ENCODE measurements at regions not wholly inside any gene's neighbourhood (a gene's known extent, or its start where the extent isn't known, plus 50 kb on each side); places are given as distances from the start of the nearest gene placed in this dataset.
"Not testable (repeated sequence)": the region's sequence is repeated elsewhere in the genome, so short reads cannot be mapped to it uniquely, and the experiment has no call there.

DNA sequence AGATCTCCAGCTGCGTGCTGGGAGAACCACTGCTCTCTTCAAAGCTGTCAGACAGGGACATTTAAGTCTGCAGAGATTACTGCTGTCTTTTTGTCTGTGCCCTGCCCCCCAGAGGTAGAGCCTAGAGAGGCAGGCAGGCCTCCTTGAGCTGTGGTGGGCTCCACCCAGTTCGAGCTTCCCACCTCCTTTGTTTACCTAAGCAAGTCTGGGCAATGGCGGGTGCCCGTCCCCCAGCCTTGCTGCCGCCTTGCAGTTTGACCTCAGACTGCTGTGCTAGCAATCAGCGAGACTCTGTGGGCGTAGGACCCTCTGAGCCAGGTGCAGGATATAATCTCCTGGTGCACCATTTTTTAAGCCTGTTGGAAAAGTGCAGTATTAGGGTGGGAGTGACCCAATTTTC, 128.6 kb downstream of the ACTR3 start:
- DNase-seq = not testable (repeated sequence)

DNA sequence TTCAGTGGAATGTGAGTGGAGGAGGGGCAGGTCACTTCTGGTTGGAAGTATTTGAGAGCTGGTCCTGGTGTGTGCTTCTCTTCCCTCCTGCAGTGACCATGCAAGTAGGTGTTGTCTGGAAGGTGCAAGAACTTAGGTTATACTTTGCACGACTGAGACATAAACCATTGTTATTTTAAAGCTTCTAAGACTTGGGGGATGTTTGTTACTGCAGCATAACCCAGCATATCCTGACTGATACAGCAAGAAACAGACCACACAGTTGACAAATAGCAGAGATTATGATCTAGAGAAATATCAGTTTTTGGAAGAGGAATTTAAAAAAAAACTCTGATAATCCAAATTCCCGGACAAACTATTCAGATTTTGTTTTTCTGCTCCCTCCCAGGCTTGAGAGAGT, 130.8 kb downstream of the ACTR3 start:
- no peak for DNase-seq

DNA sequence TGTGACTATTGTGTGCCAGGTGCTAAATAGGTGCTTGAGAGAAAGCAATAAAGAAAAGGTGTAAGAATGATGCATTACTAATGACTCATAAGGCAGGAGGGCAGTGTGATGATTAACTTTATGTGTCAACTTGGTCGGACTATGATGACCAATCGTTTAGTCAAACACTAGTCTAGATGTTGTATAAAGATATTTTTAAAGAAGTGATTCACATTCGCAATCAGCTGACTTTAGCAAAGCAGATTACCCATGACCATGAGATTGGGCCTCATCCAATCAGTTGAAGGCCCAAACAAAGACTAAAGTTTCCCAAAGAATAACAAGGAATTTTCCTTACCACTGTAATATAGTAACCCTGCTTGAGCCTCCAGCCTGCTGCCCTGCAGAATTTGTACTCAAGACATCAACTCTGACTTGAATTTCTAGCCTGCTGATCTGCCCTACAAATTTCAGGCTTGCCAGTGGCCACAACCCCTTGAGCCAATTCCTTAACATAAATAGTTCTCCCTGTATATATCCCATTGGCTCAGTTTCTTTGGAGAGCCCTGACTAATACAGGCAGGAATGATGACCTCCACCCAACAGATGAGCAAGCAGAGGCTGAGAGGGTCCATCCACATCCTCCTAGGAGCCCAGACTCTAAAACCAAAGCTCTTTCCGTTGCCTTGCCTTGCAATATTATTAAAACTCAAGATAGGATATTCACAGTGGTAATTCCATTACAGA, 132.6 kb downstream of the ACTR3 start:
- no peak for DNase-seq

DNA sequence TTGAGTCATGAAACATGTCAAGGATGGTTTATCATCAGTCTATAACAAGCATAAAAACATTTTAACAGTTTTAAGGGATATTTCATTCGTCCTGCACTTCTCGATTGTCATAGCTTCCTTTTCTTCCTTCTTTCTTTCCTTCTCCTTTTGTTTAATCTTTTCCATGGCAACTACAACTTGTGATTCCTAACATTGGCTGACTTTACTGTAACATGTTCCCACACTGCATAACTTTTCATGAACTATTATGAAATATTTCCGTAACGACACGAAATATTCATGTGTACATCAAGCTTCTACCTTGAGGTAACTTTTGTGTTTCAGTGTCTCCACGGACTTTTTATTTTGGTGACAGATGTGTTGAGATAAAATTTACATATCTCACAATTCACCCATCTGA, 134.4 kb downstream of the ACTR3 start:
- DNase-seq = no peak

DNA sequence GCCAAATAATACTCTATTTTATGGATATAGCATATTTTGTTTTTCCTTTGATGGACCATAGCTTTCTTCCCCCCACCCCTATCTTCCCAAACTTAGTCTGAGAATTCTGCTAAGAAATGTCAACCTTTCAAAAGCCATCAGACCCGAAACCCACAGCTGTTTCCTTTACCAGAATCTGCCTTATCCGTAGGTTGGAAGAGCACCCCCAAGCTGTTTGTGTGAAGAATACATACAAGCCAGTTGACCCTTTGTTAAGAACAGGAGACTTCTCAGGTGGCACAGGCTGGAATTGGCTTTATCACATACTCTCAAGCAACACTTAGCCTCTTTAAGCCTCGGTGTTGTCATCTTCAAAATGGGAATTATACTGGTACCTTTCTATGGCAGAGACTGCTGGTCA, 135.1 kb downstream of the ACTR3 start:
- no peak for DNase-seq

DNA sequence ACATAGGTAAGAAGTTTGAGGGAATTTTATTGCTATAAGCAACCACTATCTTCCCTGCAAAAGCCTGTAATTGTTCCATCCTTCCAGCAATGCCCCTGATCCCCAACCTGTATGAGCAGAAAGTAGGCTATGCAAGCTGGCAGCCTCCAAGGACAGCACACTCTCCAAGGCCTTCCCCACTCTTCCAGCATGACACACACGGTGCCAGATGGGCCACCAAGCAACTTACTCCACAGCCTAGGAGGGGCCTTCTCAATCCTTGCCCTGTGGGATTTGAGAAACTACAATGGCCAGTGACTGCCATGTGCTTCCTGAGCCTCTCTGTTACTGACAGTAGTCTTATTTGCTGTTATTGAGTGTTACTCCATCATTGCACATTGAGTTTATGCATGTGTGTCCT, 137.5 kb downstream of the ACTR3 start:
- DNase-seq = no peak

DNA sequence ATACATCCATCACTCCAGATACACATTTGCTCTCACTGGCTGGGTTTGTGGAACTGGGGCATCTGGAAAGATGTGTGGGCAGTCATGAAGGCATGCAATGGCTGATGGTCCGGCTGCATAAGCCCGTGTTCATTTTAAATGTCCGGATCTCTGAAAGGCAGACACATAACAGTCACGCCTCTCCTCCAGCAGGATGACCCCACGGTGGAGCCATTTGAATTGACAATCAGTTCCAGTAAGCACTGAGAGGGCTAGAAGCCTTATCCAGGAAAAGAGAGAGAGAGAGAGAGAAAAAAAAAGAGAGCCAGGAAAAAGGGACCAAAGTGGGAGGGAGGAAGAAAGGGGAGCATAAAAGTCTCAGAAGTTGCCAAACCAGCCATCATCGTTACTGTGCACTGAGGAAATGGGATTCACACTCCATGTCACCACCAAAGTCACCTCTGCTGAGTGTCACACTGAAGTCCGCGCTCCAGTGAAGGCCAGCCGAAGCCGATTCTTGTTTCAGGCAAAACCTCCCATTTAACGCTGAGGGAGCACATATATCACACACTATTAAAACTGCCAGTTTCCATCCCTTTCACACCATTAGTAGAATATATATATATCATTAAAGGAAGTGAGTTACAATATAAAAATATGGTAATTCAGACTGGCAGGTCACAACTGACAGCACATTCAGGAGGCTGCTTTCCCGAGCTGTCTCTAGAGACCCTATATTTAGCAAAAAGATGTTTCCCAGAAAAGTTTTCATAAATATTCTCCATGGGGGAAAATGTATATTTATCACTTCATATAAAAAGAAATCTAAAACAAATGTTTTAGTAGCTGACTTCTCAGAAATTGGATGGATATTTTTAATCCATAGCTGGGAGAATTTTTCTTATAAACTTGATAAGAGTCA, 142.0 kb downstream of the ACTR3 start:
- no peak for DNase-seq

DNA sequence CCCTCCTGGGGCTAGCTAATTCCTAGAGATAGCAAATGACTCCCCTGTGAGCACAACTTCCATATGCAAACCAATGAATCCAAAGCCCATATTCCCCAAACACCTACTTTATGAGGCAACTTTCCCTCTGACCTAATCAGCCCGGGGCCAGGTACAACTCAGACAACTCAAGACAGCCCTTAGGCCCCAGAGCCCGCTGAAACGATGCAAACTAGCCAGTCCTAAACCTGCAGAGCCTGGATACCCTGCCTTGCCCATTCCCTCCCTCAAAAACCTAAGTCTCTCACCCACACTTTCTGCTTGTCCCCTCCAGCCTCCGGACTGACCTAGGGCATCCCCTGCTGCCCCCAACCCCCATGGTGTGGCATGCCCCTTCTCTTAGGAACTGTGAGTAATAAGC, 142.8 kb downstream of the ACTR3 start:
- DNase-seq = no peak

DNA sequence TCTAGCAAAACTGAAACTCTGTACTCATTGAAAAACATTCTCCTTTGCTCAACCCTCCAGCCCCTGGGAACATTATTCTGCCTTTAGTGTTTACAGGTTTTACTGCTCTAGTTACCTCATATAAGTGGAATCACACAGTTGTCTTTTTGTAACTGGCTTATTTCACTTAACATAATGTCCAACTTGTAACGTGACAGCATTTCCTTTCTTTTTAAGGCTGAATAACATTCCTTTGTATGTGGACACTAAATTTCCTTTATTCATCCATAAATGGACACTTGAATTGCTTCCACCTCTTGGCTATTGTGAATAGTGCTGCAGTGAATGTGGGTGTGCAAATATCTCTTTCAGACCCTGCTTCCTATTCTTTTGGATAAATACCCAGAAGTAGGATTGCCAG, 144.9 kb downstream of the ACTR3 start:
- DNase-seq = no peak

DNA sequence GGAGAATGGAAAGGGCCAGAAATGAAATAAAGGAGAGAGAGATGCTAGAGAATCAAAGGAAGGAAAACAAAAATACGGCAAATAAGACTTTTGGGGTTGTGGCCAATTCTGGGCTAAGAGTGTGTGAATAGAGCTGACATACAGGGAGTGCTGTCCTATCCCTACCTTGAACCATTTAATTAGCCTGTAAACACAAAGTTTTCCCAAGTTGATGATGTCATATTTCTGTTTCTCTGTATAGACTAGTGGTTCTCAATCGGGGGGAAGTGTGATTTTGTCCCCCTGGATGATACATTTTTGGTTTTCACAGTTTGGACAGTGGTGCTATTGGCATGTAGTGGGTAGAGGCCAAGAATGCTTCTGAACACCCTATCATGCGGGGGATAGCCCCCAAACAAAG, 148.8 kb downstream of the ACTR3 start:
- no peak for DNase-seq

DNA sequence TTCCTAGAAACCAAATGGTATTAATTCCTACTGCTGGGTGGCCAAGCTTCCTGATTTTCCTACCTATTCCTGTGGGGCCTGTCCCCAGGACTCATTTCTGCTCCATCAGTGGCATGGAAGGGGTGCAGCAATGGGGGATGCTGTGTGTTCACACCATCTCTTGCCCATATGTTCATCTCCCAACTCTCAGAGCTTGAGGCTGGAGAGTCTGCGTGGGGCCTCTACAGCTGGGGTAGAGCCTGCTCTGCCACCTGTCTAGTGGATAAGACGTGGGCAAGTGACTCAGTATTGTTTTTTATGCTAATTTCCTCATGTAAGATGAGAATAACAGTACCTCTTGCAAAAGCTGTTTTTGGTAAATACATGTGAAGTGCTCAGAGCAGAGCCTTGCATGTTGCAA, 149.8 kb downstream of the ACTR3 start:
- no peak for DNase-seq

DNA sequence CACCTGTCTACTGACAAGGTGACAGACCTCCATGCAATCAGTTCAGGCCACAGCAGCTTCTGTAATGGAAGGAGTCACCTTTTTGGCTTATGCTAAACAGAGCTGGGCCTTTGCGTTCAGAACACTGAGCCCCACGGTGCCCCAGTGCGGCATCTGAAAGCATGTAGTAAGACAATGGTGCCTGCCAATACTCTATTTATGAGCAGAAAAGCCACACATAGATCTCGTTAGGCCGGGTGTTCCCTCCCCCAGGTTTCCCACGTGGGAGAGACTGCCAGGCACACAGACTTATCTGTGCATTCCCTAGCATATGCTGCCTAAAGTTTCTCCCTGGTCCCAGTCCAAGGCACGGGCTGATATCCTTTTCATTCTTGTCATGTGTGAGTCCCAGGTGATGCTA, 150.9 kb downstream of the ACTR3 start:
- DNase-seq = no peak

DNA sequence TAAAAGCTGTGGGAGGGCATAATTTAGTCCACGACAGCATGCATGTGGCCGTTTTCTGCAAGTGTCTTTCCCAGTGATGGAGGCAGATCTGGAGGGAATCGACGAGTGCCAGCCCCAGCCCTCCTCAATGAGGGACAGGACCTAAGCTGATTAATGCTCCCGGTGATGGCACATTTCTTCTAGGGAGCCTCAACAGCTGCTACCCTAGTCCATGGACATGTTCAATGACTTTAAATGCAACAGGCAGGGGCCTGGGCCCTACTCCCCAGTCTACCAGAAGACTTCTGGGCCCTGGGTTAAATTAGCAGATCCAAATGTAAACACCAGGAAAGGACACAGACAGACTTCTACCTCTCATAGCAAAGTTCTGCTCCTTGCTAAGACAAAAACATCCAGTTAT, 155.1 kb downstream of the ACTR3 start:
- DNase-seq = no peak

DNA sequence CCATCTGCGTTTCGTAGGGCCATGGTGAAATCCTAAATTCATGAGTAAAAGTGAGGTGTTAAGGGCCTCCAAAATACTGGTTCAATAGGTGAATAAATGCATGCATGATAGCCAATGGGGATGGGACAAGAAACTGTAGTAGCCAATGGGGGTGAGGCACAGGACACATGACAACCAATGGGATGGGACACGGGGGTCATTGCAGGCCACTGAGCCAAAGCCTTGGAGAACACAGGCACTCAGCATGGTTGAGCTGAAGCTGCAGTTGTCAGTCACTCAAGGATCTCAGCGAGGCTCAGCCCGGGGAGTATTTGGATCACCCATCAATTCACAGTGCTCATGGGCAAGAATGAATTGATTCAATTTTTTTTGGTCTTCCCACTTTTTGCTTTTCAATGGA, 156.5 kb downstream of the ACTR3 start:
- no peak for DNase-seq

DNA sequence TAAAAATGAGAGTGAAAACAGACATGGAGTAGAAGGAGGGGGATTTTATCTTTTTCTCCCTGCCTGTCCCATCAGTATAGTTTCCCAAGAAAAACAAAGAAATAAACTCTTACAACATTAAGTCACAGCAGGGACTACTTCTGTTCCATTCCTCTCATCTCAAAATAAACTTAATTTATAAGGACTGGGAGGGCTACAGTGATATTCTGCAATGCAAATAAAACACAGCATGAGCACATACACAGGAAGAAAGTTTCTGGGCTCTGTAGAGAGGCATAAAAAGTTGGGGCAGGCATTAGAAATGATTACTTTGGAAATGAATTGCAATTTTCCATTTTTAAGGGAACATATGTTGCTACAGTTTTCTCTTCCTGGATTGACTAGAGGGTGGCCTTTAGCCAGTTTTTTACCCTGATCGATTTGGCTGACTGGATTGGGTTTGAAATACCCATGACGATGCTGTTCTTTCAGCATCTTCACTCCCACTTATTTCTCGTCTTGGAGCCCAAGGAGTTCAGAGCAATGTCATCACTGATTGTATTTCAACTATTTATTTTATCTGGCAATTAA, 157.1 kb downstream of the ACTR3 start:
- DNase-seq = no peak

DNA sequence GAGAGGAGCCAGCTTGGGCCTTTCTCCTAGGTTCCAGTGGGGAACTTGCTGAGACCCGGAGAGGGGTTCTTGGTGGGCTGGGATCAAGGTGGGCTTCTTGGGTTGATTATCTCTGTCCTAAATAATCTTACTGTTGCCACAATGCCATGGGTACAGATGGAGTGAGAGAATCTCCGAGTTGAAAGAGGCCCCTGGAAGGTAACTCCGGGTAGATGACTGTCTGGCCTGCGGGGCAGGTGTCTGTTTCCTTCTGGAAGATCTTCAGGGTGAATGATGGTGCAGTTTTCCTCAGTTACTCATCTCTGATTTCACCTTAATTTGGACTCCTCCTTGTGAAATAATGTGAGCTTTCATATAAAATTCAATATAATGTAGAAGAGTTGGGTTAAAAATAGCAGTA, 159.4 kb downstream of the ACTR3 start:
- no peak for DNase-seq

DNA sequence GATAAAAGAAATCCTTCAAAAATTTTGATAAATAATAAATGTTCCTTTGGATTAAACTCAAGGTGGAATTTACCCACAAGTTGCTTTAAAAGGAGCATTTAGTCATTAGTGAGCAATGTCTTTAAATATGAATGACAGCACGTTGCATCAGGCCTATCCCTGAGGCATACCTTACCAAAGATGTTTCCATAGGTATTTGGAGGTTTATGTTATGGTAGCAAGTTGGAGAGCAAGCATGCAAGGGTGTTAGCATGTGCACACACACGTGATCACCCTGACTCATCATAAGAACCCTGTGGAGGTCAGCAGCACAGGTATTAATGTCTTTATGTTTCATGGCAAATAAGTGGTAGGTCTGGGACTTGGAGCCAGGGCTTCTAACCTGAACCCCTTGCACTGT, 159.9 kb downstream of the ACTR3 start:
- DNase-seq = no peak

DNA sequence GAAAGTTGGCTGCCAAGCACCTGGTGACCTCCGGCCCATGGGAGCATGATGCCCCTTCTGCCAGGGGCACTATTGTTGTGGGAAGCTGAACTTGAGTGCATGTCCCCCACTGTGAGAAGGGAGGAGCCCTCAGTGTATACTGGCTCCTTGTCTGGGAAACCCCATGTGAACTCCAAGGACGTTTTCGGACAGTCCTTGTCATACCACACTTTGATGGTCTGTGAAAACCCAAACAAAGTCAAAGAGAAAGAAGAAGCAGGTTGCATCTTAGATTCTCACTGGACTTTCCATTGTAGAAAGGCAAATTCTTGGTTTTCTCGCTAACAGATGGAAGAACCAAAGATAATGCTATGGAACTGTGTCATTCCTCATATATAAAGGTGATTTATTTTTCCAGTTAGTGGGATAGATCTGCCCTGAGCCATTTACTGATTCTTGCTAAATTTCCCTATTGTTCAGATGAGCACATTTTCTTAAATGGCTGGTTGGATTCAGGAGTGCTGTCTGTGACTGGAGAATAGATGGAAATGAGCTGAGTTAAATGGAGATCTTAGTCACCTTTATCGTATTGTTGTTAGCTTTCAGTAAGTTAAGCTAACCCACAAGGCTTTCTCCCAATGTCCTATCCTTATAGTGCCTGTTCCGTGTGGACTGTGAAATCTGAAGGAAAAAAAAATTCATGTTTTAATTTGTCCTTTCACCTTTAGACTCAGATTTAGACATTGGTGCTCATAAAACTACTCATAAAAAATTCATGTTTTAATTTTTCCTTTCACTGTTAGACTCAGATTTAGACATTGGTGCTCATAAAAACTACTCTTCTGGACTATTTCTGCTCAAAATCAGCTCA, 166.6 kb downstream of the ACTR3 start:
- DNase-seq = no peak

DNA sequence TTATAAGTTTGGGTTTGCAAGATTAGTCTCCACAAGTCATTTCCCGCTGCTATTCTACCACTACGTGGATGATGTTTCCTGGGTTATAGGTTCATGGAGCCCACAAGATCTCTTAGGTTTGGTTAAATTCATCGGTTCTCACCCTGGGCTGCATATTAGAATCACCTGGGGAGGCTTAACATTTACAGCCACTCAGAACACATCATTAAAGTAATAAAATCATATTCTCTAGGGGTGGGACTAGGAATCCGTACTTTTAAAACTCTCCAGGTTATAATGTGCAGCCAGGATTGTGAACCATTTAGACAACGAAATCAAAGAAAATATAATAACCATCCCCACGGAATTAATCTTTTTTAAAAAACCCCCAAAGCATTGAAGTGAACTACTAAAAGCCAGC, 167.7 kb downstream of the ACTR3 start:
- DNase-seq = no peak

DNA sequence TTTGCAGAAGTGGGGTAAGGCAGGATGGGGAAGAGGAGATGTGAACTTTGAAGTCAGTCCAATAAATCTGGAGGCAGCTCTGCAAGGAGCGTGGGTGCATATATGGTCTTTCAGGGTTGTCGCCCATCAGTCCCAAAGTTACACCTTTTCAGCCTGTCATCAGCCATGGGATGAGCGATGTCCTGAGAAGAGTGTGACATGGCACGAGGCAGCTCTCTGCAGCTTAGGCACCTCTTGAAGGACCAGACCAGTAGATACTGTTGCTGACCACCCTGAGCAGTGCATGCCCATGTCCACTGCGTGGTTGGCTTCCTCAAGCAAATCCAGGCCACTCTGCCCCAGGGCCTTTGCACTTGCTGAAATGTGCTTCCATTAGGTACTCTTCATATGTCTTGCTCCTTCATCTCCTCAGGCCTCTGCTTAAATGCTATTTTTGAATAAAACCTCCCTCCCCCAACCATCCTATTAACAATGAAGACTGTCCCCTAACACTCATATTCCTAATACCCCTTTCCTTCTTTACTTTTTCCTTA, 171.7 kb downstream of the ACTR3 start:
- no peak for DNase-seq

DNA sequence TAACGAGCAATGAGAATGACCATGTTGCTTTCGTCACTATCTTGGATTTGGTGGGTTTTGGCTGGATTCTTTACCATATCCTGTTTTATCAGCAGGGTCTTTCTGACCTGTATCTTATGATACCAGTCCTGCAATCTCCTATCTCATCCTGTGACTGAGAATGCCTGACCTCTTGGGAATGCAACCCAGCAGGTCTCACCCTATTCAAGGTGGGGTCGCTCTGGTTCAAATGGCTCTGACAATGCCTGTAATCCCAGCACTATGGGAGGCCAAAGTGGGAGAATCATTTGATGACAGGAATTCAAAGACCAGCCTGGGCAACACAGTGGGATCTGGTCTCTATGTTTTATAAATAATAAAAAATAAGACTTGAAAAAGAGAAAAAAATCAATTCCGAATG, 173.5 kb downstream of the ACTR3 start:
- DNase-seq = no peak

DNA sequence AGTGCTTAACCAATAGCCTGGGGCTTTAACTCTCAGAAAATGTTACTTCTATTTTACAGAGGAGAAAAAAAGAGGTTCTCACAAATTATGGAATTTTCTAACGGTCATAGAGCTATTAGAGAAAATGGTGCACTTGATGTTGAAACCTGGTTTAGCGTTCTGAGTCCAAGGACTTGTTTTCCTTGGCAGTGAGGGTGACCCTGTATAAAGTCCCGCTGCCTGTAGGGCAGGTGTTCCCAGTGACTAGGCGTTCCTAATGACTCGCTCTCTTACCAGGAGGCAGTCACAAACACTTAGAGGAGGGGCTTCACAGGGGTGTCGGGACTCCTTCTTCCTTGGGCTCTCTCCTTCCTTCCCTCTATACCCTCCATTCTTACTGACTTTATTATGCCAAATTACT, 175.8 kb downstream of the ACTR3 start:
- DNase-seq = no peak

DNA sequence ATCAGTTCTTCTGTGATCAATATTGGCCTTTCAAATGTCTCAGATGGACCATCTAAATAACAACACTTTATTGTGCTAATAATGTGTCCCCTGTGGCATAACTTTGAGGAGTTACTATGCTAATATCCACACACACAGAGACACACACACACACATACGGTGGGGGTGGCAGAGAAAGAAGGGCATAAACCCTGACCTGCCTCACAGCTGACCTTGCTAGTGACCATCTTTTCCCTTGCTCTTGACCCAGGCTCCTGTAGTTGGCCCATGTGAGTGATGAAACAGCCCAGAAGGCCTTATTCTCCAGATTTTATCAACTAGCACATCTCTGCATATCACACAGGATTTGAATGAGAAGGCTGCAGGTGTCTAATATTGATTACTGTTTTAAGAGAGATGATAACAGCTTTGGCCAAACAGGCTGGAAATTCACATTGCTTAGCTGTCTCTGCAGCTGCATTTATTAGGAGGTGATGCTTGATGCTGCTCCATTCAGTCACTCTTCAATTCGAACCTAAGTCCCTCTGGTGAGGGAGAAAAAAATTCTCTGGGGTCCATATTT, 176.4 kb downstream of the ACTR3 start:
- DNase-seq = no peak

Data from NCI-H1930 (cell line).